Keratinocyte (primary cell): ENCODE measurements at regions not wholly inside any gene's neighbourhood (a gene's known extent, or its start where the extent isn't known, plus 50 kb on each side); places are given as distances from the start of the nearest gene placed in this dataset.
A peak's percentile ranks its signal among the peaks of the same experiment; 100 is the strongest.

Source experiments
- DNase-seq: peaks from one replicate; pipeline ENCODE4 v3.0.0-alpha.2; 2011; ENCODE audit warnings: low read depth, missing footprints, low spot score
- FAIRE-seq: peaks from 2 replicates; lab custom pipeline; 2011; peaks lifted over from hg19 to GRCh38; lab: Jason Lieb, UNC
- H2AFZ ChIP-seq: 2 replicates; pipeline ENCODE4 v1.6.0; 2012; ENCODE audit warnings: low read length, control low read depth, inconsistent platforms; ENCODE audit not compliant: control insufficient read depth
- H3K27ac ChIP-seq: 2 replicates; pipeline ENCODE4 v1.5.1; 2011; ENCODE audit warnings: low read length; ENCODE audit not compliant: control insufficient read depth, insufficient read depth
- H3K27me3 ChIP-seq: 3 replicates; pipeline ENCODE4 v1.6.0; 2011; ENCODE audit warnings: low read length; ENCODE audit not compliant: control insufficient read depth, insufficient read depth; ENCODE audit errors: extremely low read depth
- H3K36me3 ChIP-seq, 2 experiments: 2 replicates in 1 of 2; 3 replicates in 1 of 2; pipeline ENCODE4 v1.5.1; 2011; ENCODE audit warnings: low read length in 2 of 2, mild to moderate bottlenecking in 1 of 2; ENCODE audit not compliant: control insufficient read depth in 2 of 2, insufficient read depth in 2 of 2; ENCODE audit errors: extremely low read depth in 1 of 2
- H3K4me1 ChIP-seq: 3 replicates; pipeline ENCODE4 v1.5.1; 2011; ENCODE audit warnings: low read length; ENCODE audit not compliant: control insufficient read depth, insufficient read depth; ENCODE audit errors: extremely low read depth
- H3K4me2 ChIP-seq: 3 replicates; pipeline ENCODE4 v1.6.0; 2011; ENCODE audit warnings: low read depth, low read length; ENCODE audit not compliant: control insufficient read depth, insufficient read depth; ENCODE audit errors: extremely low read depth
- H3K4me3 ChIP-seq, 3 experiments: fragments of 200-600 bp in 1 of 3; sonication (generic) in 1 of 3; 2 replicates in 2 of 3; 3 replicates in 1 of 3; pipeline ENCODE4 v1.5.1; 2011 to 2016; ENCODE audit warnings: low read length in 3 of 3, mild to moderate bottlenecking in 3 of 3, control low read depth in 2 of 3, inconsistent platforms in 1 of 3, low read depth in 1 of 3, mixed read lengths in 1 of 3, mixed run types in 1 of 3, moderate library complexity in 1 of 3; ENCODE audit not compliant: control insufficient read depth in 2 of 3, insufficient read depth in 2 of 3; ENCODE audit errors: extremely low read depth in 1 of 3
- H3K79me2 ChIP-seq: 2 replicates; pipeline ENCODE4 v1.6.0; 2012; ENCODE audit warnings: low read length; ENCODE audit not compliant: control insufficient read depth, insufficient read depth
- H3K9ac ChIP-seq: 3 replicates; pipeline ENCODE4 v1.6.0; 2011; ENCODE audit warnings: low read length; ENCODE audit not compliant: control insufficient read depth, insufficient read depth; ENCODE audit errors: extremely low read depth
- H3K9me1 ChIP-seq: 3 replicates; pipeline ENCODE4 v1.6.0; 2011; ENCODE audit warnings: low read length; ENCODE audit not compliant: control insufficient read depth, insufficient read depth; ENCODE audit errors: extremely low read depth
- H3K9me3 ChIP-seq: 2 replicates; pipeline ENCODE4 v1.5.1; 2012; ENCODE audit warnings: low read depth, low read length; ENCODE audit not compliant: control insufficient read depth
- H4K20me1 ChIP-seq: 3 replicates; pipeline ENCODE4 v1.6.0; 2011; ENCODE audit warnings: low read length; ENCODE audit not compliant: control insufficient read depth, insufficient read depth; ENCODE audit errors: extremely low read depth
- CTCF ChIP-seq, 3 experiments: IDR thresholded peaks in 1 of 3; conservative IDR thresholded peaks in 1 of 3; optimal IDR thresholded peaks in 1 of 3; 2 replicates in 2 of 3; 3 replicates in 1 of 3; pipeline versions ENCODE3 to v1.5.1; 2011; ENCODE audit warnings: low read length in 3 of 3, mild to moderate bottlenecking in 3 of 3, moderate library complexity in 2 of 3, control low read depth in 1 of 3, inconsistent platforms in 1 of 3; ENCODE audit not compliant: insufficient read depth in 2 of 3; ENCODE audit errors: extremely low read depth in 1 of 3
- EZH2 ChIP-seq: IDR thresholded peaks from one replicate; pipeline ENCODE4 v1.6.1; 2012; ENCODE audit warnings: inconsistent platforms, mild to moderate bottlenecking, low read length, moderate library complexity
- dilution Hi-C: fragments of 300-500 bp; cut with MboI; formaldehyde crosslinking; loops from one replicate; pipeline ENCODE4 v1.7.0; 2020; ENCODE audit warnings: low sequenced_read_pairs; ENCODE audit not compliant: extremely low pct_ligation_motif_present

- Histone ChIP-seq H3K9me3 (no peaks in the 10 kb centered on the region), H3K27ac (no peak overlapping the region), H3K79me2 (no peaks in the 10 kb centered on the region), H3K4me3 (no peak overlapping the region), H3K4me1 (peaks cover 13% of the 10 kb centered on the region), H3K9ac (no peak overlapping the region), H3K9me1 (no peaks in the 10 kb centered on the region), H3K27me3 (peaks cover 6% of the 10 kb centered on the region), H2AFZ (no peak overlapping the region), H3K4me2 (no peak overlapping the region), H3K36me3 (no peaks in the 10 kb centered on the region), H4K20me1 (no peaks in the 10 kb centered on the region)
- dilution Hi-C loops, result no loop called here
- DNase-seq, result no peak
- no peak for FAIRE-seq
- TF ChIP-seq CTCF (optimal IDR thresholded peaks at IDR 0.05 in 1 of 3, IDR thresholded peaks at IDR 0.05 in 1 of 3, conservative IDR thresholded peaks at IDR 0.05 in 1 of 3; ENCODE audit: extremely low read depth in 1 of 3, insufficient read depth in 2 of 3, low read length in 3 of 3) (no peak), EZH2 (no peak)
These were observed 62.7 kb upstream of the AMPD3 start for GRCh38 chr11:10392095-10393079.

GRCh38 chr11:10394229-10395101, 60.6 kb upstream of the AMPD3 start:
- no peak overlapping the region for H2AFZ ChIP-seq
- FAIRE-seq, result peak; percentile 9
- no peak overlapping the region for H3K9ac ChIP-seq
- no peaks in the 10 kb centered on the region for H3K27me3 ChIP-seq
- no peaks in the 10 kb centered on the region for H4K20me1 ChIP-seq
- dilution Hi-C loops, result no loop called here
- H3K4me3 ChIP-seq, result no peak overlapping the region
- H3K27ac ChIP-seq, result no peak overlapping the region
- no peaks in the 10 kb centered on the region for H3K36me3 ChIP-seq
- DNase-seq, result peak; percentile 40
- peaks cover 13% of the 10 kb centered on the region for H3K4me1 ChIP-seq
- no peak overlapping the region for H3K4me2 ChIP-seq
- H3K9me1 ChIP-seq, result no peaks in the 10 kb centered on the region
- TF ChIP-seq EZH2 (no peak), CTCF (optimal IDR thresholded peaks at IDR 0.05 in 1 of 3, IDR thresholded peaks at IDR 0.05 in 1 of 3, conservative IDR thresholded peaks at IDR 0.05 in 1 of 3; ENCODE audit: extremely low read depth in 1 of 3, insufficient read depth in 2 of 3, low read length in 3 of 3) (no peak)
- H3K79me2 ChIP-seq, result no peaks in the 10 kb centered on the region
- no peaks in the 10 kb centered on the region for H3K9me3 ChIP-seq
